HCEC 1CT (cell line): ENCODE measurements at regions not wholly inside any gene's neighbourhood (a gene's known extent, or its start where the extent isn't known, plus 50 kb on each side); places are given as distances from the start of the nearest gene placed in this dataset.

Source experiments
- DNase-seq: peaks from one replicate; pipeline ENCODE4 v3.0.0-alpha.2; 2017

- DNase-seq = no peak
Observed at GRCh38 chr20:11714886-11715285, 202.8 kb upstream of the BTBD3 start.

GRCh38 chr20:11716239-11716944 lies 201.3 kb upstream of the BTBD3 start:
- DNase-seq = peak; percentile 95

- no peak for DNase-seq
Observed at GRCh38 chr20:11716945-11717248, 200.8 kb upstream of the BTBD3 start.

GRCh38 chr20:11717562-11717961 lies 200.1 kb upstream of the BTBD3 start:
- no peak for DNase-seq

GRCh38 chr20:11718474-11719094 lies 199.1 kb upstream of the BTBD3 start:
- DNase-seq = no peak

GRCh38 chr20:11719153-11719552 lies 198.5 kb upstream of the BTBD3 start:
- no peak for DNase-seq

GRCh38 chr20:11721411-11721810 lies 196.3 kb upstream of the BTBD3 start:
- DNase-seq = no peak

GRCh38 chr20:11724097-11724496 lies 193.6 kb upstream of the BTBD3 start:
- no peak for DNase-seq

GRCh38 chr20:11726026-11726425 lies 191.7 kb upstream of the BTBD3 start:
- no peak for DNase-seq

GRCh38 chr20:11727708-11728107 lies 190.0 kb upstream of the BTBD3 start:
- DNase-seq = no peak

GRCh38 chr20:11728937-11729336 lies 188.8 kb upstream of the BTBD3 start:
- no peak for DNase-seq

- DNase-seq = no peak
Observed at GRCh38 chr20:11729806-11730205, 187.9 kb upstream of the BTBD3 start.

- DNase-seq = no peak
Observed at GRCh38 chr20:11734431-11734830, 183.3 kb upstream of the BTBD3 start.

- peak; percentile 11 for DNase-seq
Observed at GRCh38 chr20:11738852-11739251, 178.8 kb upstream of the BTBD3 start.

- no peak for DNase-seq
Observed at GRCh38 chr20:11740975-11741374, 176.7 kb upstream of the BTBD3 start.

- DNase-seq = no peak
Observed at GRCh38 chr20:11745145-11745544, 172.5 kb upstream of the BTBD3 start.

GRCh38 chr20:11748436-11748835 lies 169.3 kb upstream of the BTBD3 start:
- DNase-seq = no peak

- no peak for DNase-seq
Observed at GRCh38 chr20:11752336-11752735, 165.4 kb upstream of the BTBD3 start.

- no peak for DNase-seq
Observed at GRCh38 chr20:11753155-11753554, 164.5 kb upstream of the BTBD3 start.

- DNase-seq = no peak
Observed at GRCh38 chr20:11754451-11754850, 163.2 kb upstream of the BTBD3 start.

- peak; percentile 24 for DNase-seq
Observed at GRCh38 chr20:11755071-11755841, 162.4 kb upstream of the BTBD3 start.

GRCh38 chr20:11761497-11761896 lies 156.2 kb upstream of the BTBD3 start:
- no peak for DNase-seq

- DNase-seq = no peak
Observed at GRCh38 chr20:11766961-11767360, 150.7 kb upstream of the BTBD3 start.

GRCh38 chr20:11769825-11770224 lies 147.9 kb upstream of the BTBD3 start:
- DNase-seq = peak; percentile 61
